ENCODE measurements at regions not wholly inside any gene's neighbourhood (a gene's known extent, or its start where the extent isn't known, plus 50 kb on each side); places are given as distances from the start of the nearest gene placed in this dataset.

- in situ Hi-C loops (cut with MboI; ENCODE audit: low pct_ligation_motif_present in 1 of 4, low pct_unique_long_range_greater_than_20kb in 1 of 4, low sequenced_read_pairs in 3 of 4) (no loop called here), intact Hi-C loops (cut with DNase I; ENCODE audit: low total_unique reads) (no loop called here)
- H3K4me3 ChIP-seq = no peak overlapping the region
- H3K4me1 ChIP-seq = no peaks in the 10 kb centered on the region
- no peaks in the 10 kb centered on the region for H3K36me3 ChIP-seq
- H3K9me3 ChIP-seq = no peaks in the 10 kb centered on the region
- H3K27me3 ChIP-seq = peaks cover 23% of the 10 kb centered on the region
- H3K27ac ChIP-seq = no peak overlapping the region
- WGBS, 2 donors (ENCODE audit: low coverage in 1 of 2) = 78 to 86% methylated on average over 1 of the region's 1 CpG
- TF ChIP-seq CTCF (IDR thresholded peaks at IDR 0.05) = no peak
- TF ChIP-seq POLR2AphosphoS5 (IDR thresholded peaks at IDR 0.05) = no peak
- TF ChIP-seq EP300 (IDR thresholded peaks at IDR 0.05; ENCODE audit: low read depth) = no peak
- DNase-seq = no peak
Measured at GRCh38 chr12:111085096-111085495, 164.7 kb upstream of the MYL2 start.

GRCh38 chr12:111084605-111085004 is 164.2 kb upstream of the MYL2 start:
- WGBS, 2 donors (ENCODE audit: low coverage in 1 of 2) = 81 to 83% methylated on average over 15 of the region's 15 CpGs
- TF ChIP-seq EP300 (IDR thresholded peaks at IDR 0.05; ENCODE audit: low read depth) = no peak
- no peak for TF ChIP-seq CTCF (IDR thresholded peaks at IDR 0.05)
- no peak for TF ChIP-seq POLR2AphosphoS5 (IDR thresholded peaks at IDR 0.05)
- no peak for TF ChIP-seq POLR2A (IDR thresholded peaks at IDR 0.05)
- intact Hi-C loops (cut with DNase I; ENCODE audit: low total_unique reads) = no loop called here

GRCh38 chr12:111084158-111084557 is 163.8 kb upstream of the MYL2 start:
- Histone ChIP-seq H3K36me3 (no peaks in the 10 kb centered on the region), H3K27ac (no peak overlapping the region), H3K27me3 (peaks cover 23% of the 10 kb centered on the region), H3K9me3 (no peaks in the 10 kb centered on the region), H3K4me3 (no peak overlapping the region), H3K4me1 (no peaks in the 10 kb centered on the region)
- no peak for DNase-seq
- no peak for TF ChIP-seq POLR2AphosphoS5 (IDR thresholded peaks at IDR 0.05)
- no peak for TF ChIP-seq EP300 (IDR thresholded peaks at IDR 0.05; ENCODE audit: low read depth)
- TF ChIP-seq POLR2A (IDR thresholded peaks at IDR 0.05) = no peak
- TF ChIP-seq CTCF (IDR thresholded peaks at IDR 0.05) = no peak
- in situ Hi-C loops (cut with MboI; ENCODE audit: low pct_ligation_motif_present in 1 of 4, low pct_unique_long_range_greater_than_20kb in 1 of 4, low sequenced_read_pairs in 3 of 4) (no loop called here), intact Hi-C loops (cut with DNase I; ENCODE audit: low total_unique reads) (no loop called here)
- WGBS, 2 donors (ENCODE audit: low coverage in 1 of 2) = 51 to 53% methylated on average over 2 to 4 of the region's 4 CpGs

More at GRCh38 chr12:111084605-111085004, 164.2 kb upstream of the MYL2 start:
- no peak overlapping the region for H3K27ac ChIP-seq
- H3K36me3 ChIP-seq = no peaks in the 10 kb centered on the region
- no peaks in the 10 kb centered on the region for H3K4me1 ChIP-seq
- H3K27me3 ChIP-seq = peaks cover 23% of the 10 kb centered on the region
- no peaks in the 10 kb centered on the region for H3K9me3 ChIP-seq
- no peak overlapping the region for H3K4me3 ChIP-seq
- in situ Hi-C loops (cut with MboI; ENCODE audit: low pct_ligation_motif_present in 1 of 4, low pct_unique_long_range_greater_than_20kb in 1 of 4, low sequenced_read_pairs in 3 of 4) = no loop called here
- DNase-seq = no peak

DNA sequence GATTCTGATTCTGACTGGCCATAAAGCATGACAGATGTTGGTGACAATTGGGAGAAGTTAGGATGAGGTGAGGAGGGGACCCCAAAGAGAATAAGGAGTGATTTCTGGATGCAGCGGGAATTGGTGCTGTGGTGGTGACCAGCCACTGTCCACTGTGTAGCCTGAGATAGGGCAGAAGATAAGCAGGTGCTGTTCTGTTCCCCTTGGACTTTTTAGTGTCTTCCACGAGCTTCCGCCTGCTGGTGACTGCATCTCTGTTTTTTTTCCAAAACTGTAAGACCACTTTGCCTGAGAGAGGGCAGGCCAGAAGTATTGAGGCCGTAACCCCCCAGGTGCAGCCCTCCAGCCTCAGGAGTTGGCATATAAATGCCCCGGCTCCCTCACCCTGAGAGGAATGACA is 161.2 kb upstream of the MYL2 start:
- intact Hi-C loops (cut with DNase I; ENCODE audit: low total_unique reads) = no loop called here
- Histone ChIP-seq H3K9me3 (no peaks in the 10 kb centered on the region), H3K27ac (no peak overlapping the region), H3K27me3 (peaks cover 23% of the 10 kb centered on the region), H3K4me3 (no peak overlapping the region), H3K36me3 (no peaks in the 10 kb centered on the region), H3K4me1 (no peaks in the 10 kb centered on the region)
- no peak for TF ChIP-seq EP300 (IDR thresholded peaks at IDR 0.05; ENCODE audit: low read depth)
- TF ChIP-seq CTCF (IDR thresholded peaks at IDR 0.05) = no peak
- 82 to 100% methylated on average over 2 to 5 of the region's 5 CpGs for WGBS, 2 donors (ENCODE audit: low coverage in 1 of 2)
- in situ Hi-C loops (cut with MboI; ENCODE audit: low pct_ligation_motif_present in 1 of 4, low pct_unique_long_range_greater_than_20kb in 1 of 4, low sequenced_read_pairs in 3 of 4) = no loop called here
- no peak for DNase-seq

All from transverse colon (tissue), 4 donors.